Activated CD4-positive, alpha-beta T cell treated with anti-CD3 and anti-CD28 coated beads, Interleukin-2, amount 10 ng/mL, durations not matched to agents 24 days and 14 days (primary cell): ENCODE measurements at regions not wholly inside any gene's neighbourhood (a gene's known extent, or its start where the extent isn't known, plus 50 kb on each side); places are given as distances from the start of the nearest gene placed in this dataset.

Experiments used
- DNase-seq: peaks from one replicate; pipeline ENCODE4 v3.0.0; 2022
- H3K27ac Mint-ChIP-seq: one replicate; pipeline ENCODE4 v1.8.0; 2022; ENCODE audit warnings: mild to moderate bottlenecking, mixed read lengths
- H3K27me3 Mint-ChIP-seq: one replicate; pipeline ENCODE4 v1.8.0; 2022; ENCODE audit warnings: mixed read lengths
- H3K36me3 Mint-ChIP-seq: one replicate; pipeline ENCODE4 v1.8.0; 2022; ENCODE audit warnings: low read depth, mild to moderate bottlenecking, mixed read lengths
- H3K4me1 Mint-ChIP-seq: one replicate; pipeline ENCODE4 v1.8.0; 2021; ENCODE audit warnings: mixed read lengths
- H3K4me3 Mint-ChIP-seq: one replicate; pipeline ENCODE4 v1.8.0; 2022; ENCODE audit warnings: mild to moderate bottlenecking, moderate library complexity, mixed read lengths
- H3K9me3 Mint-ChIP-seq: one replicate; pipeline ENCODE4 v1.8.0; 2021; ENCODE audit warnings: mixed read lengths
- intact Hi-C: fragments of 100-400 bp; cut with micrococcal nuclease; formaldehyde crosslinking; loops from one replicate; pipeline ENCODE4 v1.15.1; 2023

DNA sequence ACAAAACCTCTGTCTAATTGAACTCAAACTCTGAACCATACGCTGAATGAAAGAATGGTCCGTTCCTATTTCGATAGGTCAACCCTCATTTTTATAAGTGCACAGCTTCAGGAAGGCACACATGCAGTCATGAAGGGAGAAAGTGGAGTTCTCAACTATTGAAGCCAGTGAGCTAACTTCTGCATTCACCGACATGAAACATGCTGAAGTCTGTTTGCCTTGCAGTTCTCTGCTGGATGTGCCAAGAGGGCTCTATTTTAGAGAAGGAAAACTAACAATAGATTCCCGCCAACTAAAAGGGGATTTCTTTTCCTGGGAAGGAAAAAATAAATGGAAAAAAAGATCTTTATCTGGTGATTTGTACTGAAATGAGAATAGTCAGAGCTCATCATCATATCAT is 191.0 kb upstream of the PLEKHG7 start:
- Mint-ChIP-seq H3K4me1 (peaks cover 17% of the 10 kb centered on the region), H3K27me3 (no peaks in the 10 kb centered on the region), H3K4me3 (no peak overlapping the region), H3K27ac (no peak overlapping the region), H3K9me3 (peaks cover 10% of the 10 kb centered on the region), H3K36me3 (peaks cover 9% of the 10 kb centered on the region)
- no peak for DNase-seq
- intact Hi-C loops = no loop called here

DNA sequence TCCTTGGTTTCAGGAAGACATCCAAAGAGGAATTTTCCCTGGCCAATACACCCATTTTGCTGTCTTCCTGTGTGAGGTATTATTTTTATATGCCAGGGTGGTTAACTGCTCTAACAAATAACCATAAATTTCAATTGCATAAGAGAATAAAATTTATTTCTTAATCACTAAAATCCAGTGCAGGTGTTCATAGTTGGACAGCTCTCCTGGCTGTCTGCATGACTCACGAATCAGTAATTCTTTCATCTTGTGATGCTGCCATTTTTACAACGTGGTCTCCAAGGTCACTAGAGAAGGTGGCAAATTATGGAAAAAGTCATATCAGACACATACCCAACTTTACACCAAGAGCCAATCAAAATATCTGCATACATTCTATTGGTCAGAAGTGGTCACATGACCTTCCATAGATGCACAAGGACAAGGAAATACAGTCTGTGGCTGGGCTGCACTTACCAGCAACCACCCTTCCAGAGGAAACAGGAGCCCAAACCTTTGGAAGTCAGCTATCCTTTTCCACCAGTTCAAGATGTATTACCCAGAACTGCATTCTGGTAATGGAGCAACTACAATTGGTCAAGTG is 193.5 kb upstream of the PLEKHG7 start:
- H3K4me1 Mint-ChIP-seq = peaks cover 23% of the 10 kb centered on the region
- H3K27ac Mint-ChIP-seq = no peak overlapping the region
- H3K36me3 Mint-ChIP-seq = peaks cover 13% of the 10 kb centered on the region
- no peak for DNase-seq
- no peaks in the 10 kb centered on the region for H3K27me3 Mint-ChIP-seq
- peaks cover 10% of the 10 kb centered on the region for H3K9me3 Mint-ChIP-seq
- intact Hi-C loops = no loop called here
- H3K4me3 Mint-ChIP-seq = no peak overlapping the region

DNA sequence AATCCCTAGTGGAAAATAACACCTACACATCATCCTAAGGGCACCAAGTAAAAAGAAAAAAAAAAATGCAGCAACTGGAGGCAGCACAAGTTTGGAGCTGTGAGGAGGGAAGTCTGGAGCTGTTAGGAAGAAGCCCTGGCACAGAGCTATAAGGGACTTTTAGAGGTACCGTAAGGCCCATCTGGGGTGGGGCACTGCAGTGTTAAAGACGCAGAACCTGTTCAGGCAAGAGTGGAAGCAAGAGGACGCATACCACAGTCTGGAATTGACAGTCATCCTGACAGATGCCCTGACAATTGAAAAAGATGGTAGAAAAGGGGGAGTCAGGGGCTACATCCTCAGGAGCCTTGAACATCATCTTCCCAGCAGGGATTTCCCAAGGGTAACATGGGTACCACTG is 195.9 kb upstream of the PLEKHG7 start:
- intact Hi-C loops = no loop called here
- H3K4me3 Mint-ChIP-seq = no peak overlapping the region
- H3K36me3 Mint-ChIP-seq = peaks cover 9% of the 10 kb centered on the region
- H3K27me3 Mint-ChIP-seq = no peaks in the 10 kb centered on the region
- H3K4me1 Mint-ChIP-seq = peaks cover 38% of the 10 kb centered on the region
- DNase-seq = no peak
- peak overlapping the region; percentile 98 for H3K27ac Mint-ChIP-seq
- H3K9me3 Mint-ChIP-seq = peaks cover 10% of the 10 kb centered on the region

GRCh38 chr12:92506460-92506859 is 196.3 kb upstream of the PLEKHG7 start:
- DNase-seq = no peak
- H3K9me3 Mint-ChIP-seq = peaks cover 10% of the 10 kb centered on the region
- H3K4me1 Mint-ChIP-seq = peaks cover 42% of the 10 kb centered on the region
- no peaks in the 10 kb centered on the region for H3K27me3 Mint-ChIP-seq
- peak overlapping the region; percentile 98 for H3K27ac Mint-ChIP-seq
- H3K36me3 Mint-ChIP-seq = peaks cover 9% of the 10 kb centered on the region
- intact Hi-C loops = no loop called here
- H3K4me3 Mint-ChIP-seq = peak overlapping the region; percentile 89

- Mint-ChIP-seq H3K36me3 (peaks cover 8% of the 10 kb centered on the region), H3K4me1 (peaks cover 42% of the 10 kb centered on the region), H3K27ac (peak overlapping the region; percentile 98), H3K9me3 (peaks cover 5% of the 10 kb centered on the region), H3K27me3 (no peaks in the 10 kb centered on the region), H3K4me3 (peak overlapping the region; percentile 89)
- intact Hi-C loops = loop anchor here (1.0 to 2.0 kb wide), 6 partner anchors 34 to 427 kb away; no protein-coding TSS in a partner anchor
- peak; percentile 83 for DNase-seq
These were observed 197.2 kb upstream of the PLEKHG7 start for GRCh38 chr12:92505254-92506231.

GRCh38 chr12:92504594-92504981 is 198.2 kb upstream of the PLEKHG7 start:
- intact Hi-C loops = loop anchor here (2.0 to 5.0 kb wide), 3 partner anchors 42 to 358 kb away; no protein-coding TSS in a partner anchor
- no peaks in the 10 kb centered on the region for H3K27me3 Mint-ChIP-seq
- DNase-seq = no peak
- peaks cover 4% of the 10 kb centered on the region for H3K36me3 Mint-ChIP-seq
- no peak overlapping the region for H3K4me3 Mint-ChIP-seq
- H3K9me3 Mint-ChIP-seq = no peaks in the 10 kb centered on the region
- peaks cover 42% of the 10 kb centered on the region for H3K4me1 Mint-ChIP-seq
- H3K27ac Mint-ChIP-seq = peak overlapping the region; percentile 42

- H3K4me3 Mint-ChIP-seq = no peak overlapping the region
- peak; percentile 56 for DNase-seq
- H3K4me1 Mint-ChIP-seq = peaks cover 42% of the 10 kb centered on the region
- H3K27ac Mint-ChIP-seq = peak overlapping the region; percentile 84
- intact Hi-C loops = loop anchor here (1.0 to 5.0 kb wide), 4 partner anchors 18 to 357 kb away; no protein-coding TSS in a partner anchor
- peaks cover 4% of the 10 kb centered on the region for H3K36me3 Mint-ChIP-seq
- no peaks in the 10 kb centered on the region for H3K9me3 Mint-ChIP-seq
- H3K27me3 Mint-ChIP-seq = no peaks in the 10 kb centered on the region
These were observed 198.7 kb upstream of the PLEKHG7 start for GRCh38 chr12:92503971-92504593.

GRCh38 chr12:92503029-92503931 is 199.5 kb upstream of the PLEKHG7 start:
- intact Hi-C loops = loop anchor here (1.0 to 5.0 kb wide), 3 partner anchors 19 to 296 kb away; no protein-coding TSS in a partner anchor
- peak; percentile 69 for DNase-seq
- Mint-ChIP-seq H3K4me3 (peak overlapping the region; percentile 32), H3K27ac (peak overlapping the region; percentile 84), H3K36me3 (peaks cover 4% of the 10 kb centered on the region), H3K27me3 (no peaks in the 10 kb centered on the region), H3K9me3 (no peaks in the 10 kb centered on the region), H3K4me1 (peaks cover 42% of the 10 kb centered on the region)

GRCh38 chr12:92502417-92503028 is 200.3 kb upstream of the PLEKHG7 start:
- H3K27me3 Mint-ChIP-seq = no peaks in the 10 kb centered on the region
- peak; percentile 67 for DNase-seq
- intact Hi-C loops = loop anchor here (1.0 to 5.0 kb wide), 5 partner anchors 20 to 295 kb away; no protein-coding TSS in a partner anchor
- H3K4me1 Mint-ChIP-seq = peaks cover 42% of the 10 kb centered on the region
- peaks cover 4% of the 10 kb centered on the region for H3K36me3 Mint-ChIP-seq
- H3K27ac Mint-ChIP-seq = peak overlapping the region; percentile 84
- no peaks in the 10 kb centered on the region for H3K9me3 Mint-ChIP-seq
- peak overlapping the region; percentile 32 for H3K4me3 Mint-ChIP-seq

DNA sequence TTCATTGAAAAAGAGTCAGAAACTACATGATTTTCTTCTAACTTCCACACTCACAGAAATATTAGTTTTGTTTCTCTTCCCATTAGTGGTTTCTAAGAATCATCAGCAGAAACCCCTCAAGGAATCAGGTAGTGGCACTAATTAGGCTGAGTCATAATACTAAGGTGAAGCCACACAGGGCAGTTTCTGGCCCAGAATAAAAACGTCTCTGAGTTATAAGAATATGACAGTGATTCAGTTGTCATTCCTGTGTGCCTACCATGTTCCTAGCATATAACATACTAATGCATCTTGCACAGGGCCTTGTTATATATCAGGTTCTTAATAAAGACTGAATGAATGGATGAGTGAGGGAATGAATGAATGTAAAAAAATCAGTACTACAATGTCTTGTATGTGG is 206.0 kb upstream of the PLEKHG7 start:
- intact Hi-C loops = no loop called here
- no peak overlapping the region for H3K4me3 Mint-ChIP-seq
- peaks cover 6% of the 10 kb centered on the region for H3K36me3 Mint-ChIP-seq
- no peak for DNase-seq
- peaks cover 18% of the 10 kb centered on the region for H3K9me3 Mint-ChIP-seq
- H3K4me1 Mint-ChIP-seq = peaks cover 21% of the 10 kb centered on the region
- H3K27ac Mint-ChIP-seq = no peak overlapping the region
- no peaks in the 10 kb centered on the region for H3K27me3 Mint-ChIP-seq

- intact Hi-C loops = no loop called here
- Mint-ChIP-seq H3K36me3 (peaks cover 9% of the 10 kb centered on the region), H3K9me3 (peaks cover 22% of the 10 kb centered on the region), H3K27ac (no peak overlapping the region), H3K4me1 (peaks cover 18% of the 10 kb centered on the region), H3K27me3 (no peaks in the 10 kb centered on the region), H3K4me3 (no peak overlapping the region)
- DNase-seq = no peak
These were observed 207.7 kb upstream of the PLEKHG7 start for GRCh38 chr12:92495108-92495507.

DNA sequence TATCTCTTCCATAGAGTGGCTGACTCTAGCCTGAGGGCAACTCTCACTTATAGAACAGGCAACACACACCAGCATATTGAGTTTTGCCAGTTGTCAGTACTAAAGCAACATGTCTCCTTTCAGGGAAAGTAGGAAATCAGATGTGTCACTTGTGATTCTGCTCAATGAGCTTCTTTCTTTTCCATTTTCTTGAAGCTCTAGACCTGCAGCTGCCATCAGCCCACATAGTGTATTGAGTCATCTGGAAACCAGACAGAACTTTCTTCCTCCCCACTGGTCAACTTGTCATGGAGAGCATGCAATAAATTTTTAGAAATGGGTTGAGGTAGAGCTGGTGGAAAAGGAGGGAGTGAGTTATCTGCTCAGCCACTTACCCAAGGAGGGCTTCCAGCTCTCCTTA is 209.0 kb upstream of the PLEKHG7 start:
- no peak overlapping the region for H3K4me3 Mint-ChIP-seq

More for the DNA sequence above, 209.0 kb upstream of the PLEKHG7 start:
- peaks cover 9% of the 10 kb centered on the region for H3K36me3 Mint-ChIP-seq
- peaks cover 20% of the 10 kb centered on the region for H3K4me1 Mint-ChIP-seq
- peak overlapping the region; percentile 65 for H3K27ac Mint-ChIP-seq
- no peaks in the 10 kb centered on the region for H3K27me3 Mint-ChIP-seq
- intact Hi-C loops = no loop called here
- DNase-seq = no peak
- peaks cover 28% of the 10 kb centered on the region for H3K9me3 Mint-ChIP-seq
